C4-2B (cell line): ENCODE measurements at regions not wholly inside any gene's neighbourhood (a gene's known extent, or its start where the extent isn't known, plus 50 kb on each side); places are given as distances from the start of the nearest gene placed in this dataset.

ENCODE experiments used
- CTCF ChIP-seq: fragments of 450-650 bp; conservative IDR thresholded peaks from 2 replicates; pipeline ENCODE4 v1.5.1; 2017; ENCODE audit warnings: mild to moderate bottlenecking
- ZFX ChIP-seq: fragments of 450-650 bp; IDR thresholded peaks from 2 replicates; pipeline ENCODE4 v1.6.1; 2017

DNA sequence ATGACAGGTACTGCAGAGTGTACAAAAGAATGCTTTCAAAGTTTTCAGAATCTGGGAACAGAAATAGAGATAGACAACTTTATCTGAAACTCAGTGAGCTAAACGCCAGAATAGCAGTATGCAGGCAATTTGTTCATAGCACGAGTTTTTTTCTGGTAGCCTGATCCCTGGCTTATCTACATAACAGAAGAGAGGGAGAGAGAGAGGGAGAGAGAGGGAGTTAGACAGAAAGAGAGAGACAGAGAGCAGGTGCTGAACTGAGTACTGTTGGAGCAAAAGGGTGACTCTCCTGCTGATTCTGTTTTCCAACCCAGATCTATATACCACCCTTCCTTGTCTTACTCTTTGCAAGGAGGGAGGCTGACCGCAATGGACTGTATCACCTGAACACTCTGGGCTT is 388.0 kb upstream of the CA10 start:
- TF ChIP-seq CTCF = no peak
- TF ChIP-seq ZFX = no peak
